Astrocyte (in vitro differentiated cells and primary cell): ENCODE measurements at regions not wholly inside any gene's neighbourhood (a gene's known extent, or its start where the extent isn't known, plus 50 kb on each side); places are given as distances from the start of the nearest gene placed in this dataset.
"Not testable (repeated sequence)": the region's sequence is repeated elsewhere in the genome, so short reads cannot be mapped to it uniquely, and the experiment has no call there.

Source experiments
- EZH2 ChIP-seq: IDR thresholded peaks from 2 replicates; pipeline ENCODE4 v1.6.1; 2012; ENCODE audit warnings: mild to moderate bottlenecking, low read length, inconsistent platforms; ENCODE audit not compliant: insufficient read depth
- TF ChIP-seq, protein P1 (sequence below): IDR thresholded peaks from 2 replicates; pipeline ENCODE4 v1.5.1; 2011; ENCODE audit warnings: low read depth, mild to moderate bottlenecking, inconsistent platforms, low read length, moderate library complexity; ENCODE audit not compliant: insufficient read depth

DNA sequence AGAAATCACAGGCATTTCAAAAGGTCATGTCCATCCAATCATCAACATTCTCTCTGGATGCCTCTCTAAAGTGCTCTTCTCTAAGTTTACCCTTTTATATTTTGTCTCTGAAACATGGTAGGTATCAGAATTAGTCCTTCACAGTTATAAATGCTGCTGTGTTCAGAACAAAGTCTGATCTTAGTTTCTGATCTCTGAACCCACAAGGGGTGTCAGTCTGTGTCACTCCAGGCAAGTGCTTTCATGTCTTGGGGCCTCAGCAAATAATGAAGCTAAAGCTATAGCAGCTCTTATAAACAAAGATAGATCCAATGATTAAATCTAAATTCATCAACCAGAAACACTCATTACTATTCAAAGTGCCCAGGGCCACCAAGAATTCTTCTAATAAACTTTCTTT lies 281.7 kb downstream of the BCL2L11 start:
- TF ChIP-seq, protein P1, sequence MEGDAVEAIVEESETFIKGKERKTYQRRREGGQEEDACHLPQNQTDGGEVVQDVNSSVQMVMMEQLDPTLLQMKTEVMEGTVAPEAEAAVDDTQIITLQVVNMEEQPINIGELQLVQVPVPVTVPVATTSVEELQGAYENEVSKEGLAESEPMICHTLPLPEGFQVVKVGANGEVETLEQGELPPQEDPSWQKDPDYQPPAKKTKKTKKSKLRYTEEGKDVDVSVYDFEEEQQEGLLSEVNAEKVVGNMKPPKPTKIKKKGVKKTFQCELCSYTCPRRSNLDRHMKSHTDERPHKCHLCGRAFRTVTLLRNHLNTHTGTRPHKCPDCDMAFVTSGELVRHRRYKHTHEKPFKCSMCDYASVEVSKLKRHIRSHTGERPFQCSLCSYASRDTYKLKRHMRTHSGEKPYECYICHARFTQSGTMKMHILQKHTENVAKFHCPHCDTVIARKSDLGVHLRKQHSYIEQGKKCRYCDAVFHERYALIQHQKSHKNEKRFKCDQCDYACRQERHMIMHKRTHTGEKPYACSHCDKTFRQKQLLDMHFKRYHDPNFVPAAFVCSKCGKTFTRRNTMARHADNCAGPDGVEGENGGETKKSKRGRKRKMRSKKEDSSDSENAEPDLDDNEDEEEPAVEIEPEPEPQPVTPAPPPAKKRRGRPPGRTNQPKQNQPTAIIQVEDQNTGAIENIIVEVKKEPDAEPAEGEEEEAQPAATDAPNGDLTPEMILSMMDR = not testable (repeated sequence)
- TF ChIP-seq EZH2 = not testable (repeated sequence)
